Stimulated activated naive CD4-positive, alpha-beta T cell treated with Interleukin-2 at 50 U/mL for 16 hours (primary cell): ENCODE measurements at regions not wholly inside any gene's neighbourhood (a gene's known extent, or its start where the extent isn't known, plus 50 kb on each side); places are given as distances from the start of the nearest gene placed in this dataset.
"Not testable (repeated sequence)": the region's sequence is repeated elsewhere in the genome, so short reads cannot be mapped to it uniquely, and the experiment has no call there.

Experiments
- DNase-seq: peaks from one replicate; lab custom pipeline; 2025; lab: John Stamatoyannopoulos, UW

- DNase-seq: no peak
These were observed 63.2 kb downstream of the NENF start for GRCh38 chr1:212495766-212496494.

GRCh38 chr1:212496682-212497081 lies 64.0 kb downstream of the NENF start:
- DNase-seq: no peak

DNA sequence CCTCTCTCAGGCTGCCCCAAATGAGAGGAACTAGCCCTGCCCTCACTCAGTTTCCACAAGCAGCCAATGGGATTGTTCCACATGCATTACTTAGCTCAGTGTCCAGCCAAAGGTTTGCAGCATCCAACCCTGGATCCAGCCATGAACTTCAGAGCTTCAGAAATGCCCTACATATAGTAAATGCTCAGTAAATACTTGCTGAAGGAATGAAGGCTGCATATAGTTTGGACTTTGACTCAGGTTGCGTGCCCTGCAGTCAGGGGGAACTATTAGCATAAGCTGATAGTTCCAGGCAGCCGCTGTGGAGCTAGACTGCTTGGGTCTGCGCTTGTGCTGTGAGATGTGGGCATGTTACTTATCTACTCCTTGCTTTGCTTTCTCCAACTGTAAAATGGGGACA lies 64.8 kb downstream of the NENF start:
- DNase-seq: no peak

- DNase-seq: no peak
These were observed 65.7 kb downstream of the NENF start for GRCh38 chr1:212498283-212499040.

GRCh38 chr1:212500351-212500750 lies 67.6 kb downstream of the NENF start:
- no peak for DNase-seq

- DNase-seq: no peak
These were observed 68.3 kb downstream of the NENF start for GRCh38 chr1:212500983-212501382.

DNA sequence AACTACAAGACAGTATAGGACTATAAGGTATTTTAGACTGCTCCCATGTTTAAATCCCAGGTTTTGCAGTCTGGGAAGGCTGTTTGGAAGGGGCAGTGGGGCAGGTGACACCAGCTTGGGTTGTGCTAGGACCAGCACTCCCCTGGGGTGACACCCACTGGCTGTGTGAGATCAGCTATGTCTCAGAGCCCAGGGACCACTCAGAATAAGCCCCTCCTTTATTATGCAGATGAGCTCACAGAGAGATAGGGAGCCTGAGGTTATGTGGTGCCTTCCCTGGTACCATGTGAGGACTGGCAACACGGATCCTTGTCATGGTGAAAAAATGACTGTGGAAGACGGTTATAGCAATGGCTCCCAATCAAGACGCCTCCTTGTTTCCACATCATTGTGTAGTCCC lies 71.0 kb downstream of the NENF start:
- no peak for DNase-seq

GRCh38 chr1:212504171-212504803 lies 71.6 kb downstream of the NENF start:
- no peak for DNase-seq

DNA sequence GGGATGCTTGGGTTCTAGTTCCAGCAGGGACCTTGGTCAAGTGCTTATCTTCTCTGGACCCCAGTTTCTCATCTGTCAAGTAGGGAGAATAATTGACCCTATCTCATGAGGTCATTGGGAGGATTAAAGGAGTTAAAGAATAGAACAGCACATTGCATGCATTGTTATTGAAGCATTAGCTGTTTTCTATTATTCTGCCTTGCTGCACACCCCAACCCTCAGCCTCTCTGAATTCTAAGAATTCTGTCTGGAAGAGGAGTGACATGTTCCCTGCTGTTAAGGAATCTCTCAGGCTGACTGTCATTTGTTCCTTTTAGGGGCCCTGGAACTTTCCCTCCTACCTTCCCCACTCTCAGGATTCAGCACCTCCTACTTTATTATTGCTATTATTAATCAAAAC lies 73.9 kb downstream of the NENF start:
- DNase-seq: no peak

DNA sequence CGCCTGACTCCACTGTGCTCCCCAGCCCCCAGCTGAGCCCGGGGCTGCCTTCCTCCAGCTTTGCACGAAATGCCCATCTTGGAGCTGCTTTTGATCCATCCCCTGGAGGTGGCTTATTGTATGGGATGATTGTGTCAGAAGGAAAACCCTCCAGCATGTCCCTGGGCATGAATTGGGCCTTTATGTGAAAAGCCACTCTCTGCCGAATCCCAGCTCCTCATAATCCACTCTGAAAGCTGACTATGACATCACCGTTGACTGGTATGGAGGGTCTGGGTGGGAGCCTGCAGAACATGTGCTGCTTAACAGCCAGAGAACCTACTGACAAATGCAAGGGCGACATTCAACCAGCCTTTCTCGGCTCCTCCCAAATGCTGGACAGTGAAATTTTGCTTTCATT lies 74.6 kb downstream of the NENF start:
- DNase-seq: no peak

GRCh38 chr1:212512816-212513559 lies 80.3 kb downstream of the NENF start:
- DNase-seq: no peak

- no peak for DNase-seq
These were observed 80.9 kb downstream of the NENF start for GRCh38 chr1:212513586-212513985.

DNA sequence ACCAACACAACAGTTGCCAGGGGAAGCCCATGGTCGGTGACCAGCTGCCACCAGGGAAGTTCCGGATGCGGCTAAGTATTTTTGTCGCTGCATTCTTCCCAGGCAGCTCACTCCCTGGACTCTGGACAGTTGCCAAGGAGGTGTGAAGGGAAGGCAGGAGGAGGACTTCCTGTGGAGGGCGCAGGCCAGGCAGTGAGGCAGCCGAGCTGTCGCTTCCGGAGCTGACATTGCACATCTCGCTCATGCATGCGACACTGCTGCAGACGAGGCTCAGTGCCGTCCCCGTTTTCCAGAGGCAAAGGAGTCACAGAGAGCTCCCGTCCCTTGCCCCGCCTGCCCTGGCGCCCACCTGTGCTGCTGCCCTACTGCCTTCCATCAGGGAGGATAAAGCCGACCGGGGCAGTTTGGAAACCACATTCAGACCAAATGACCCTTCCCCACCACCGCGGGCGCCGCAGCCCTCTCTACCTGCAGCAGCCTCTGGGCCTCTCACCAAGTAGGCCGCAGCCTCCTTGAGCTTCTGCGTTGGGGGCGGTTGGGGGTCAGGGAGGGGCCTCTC lies 81.4 kb downstream of the NENF start:
- no peak for DNase-seq

DNA sequence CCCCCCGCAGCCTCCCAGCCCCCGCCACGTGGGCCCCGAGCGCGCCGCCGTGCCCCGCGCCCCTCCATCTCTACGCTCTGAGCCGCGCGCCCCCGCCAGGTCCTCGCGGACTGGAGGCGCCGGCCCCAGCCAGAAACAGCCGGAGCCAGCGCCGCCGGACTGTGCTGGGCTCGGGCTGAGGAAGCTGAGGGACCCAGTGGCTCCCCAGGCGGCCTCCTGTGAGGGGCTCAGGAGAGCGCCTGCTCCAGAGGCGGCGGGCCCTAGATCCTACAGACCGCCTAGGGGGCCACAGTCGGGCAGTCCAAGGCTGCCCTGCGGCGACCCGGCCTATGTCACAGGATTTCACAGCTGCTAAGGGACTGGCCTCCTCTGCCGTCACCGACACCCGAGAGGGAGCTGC lies 82.1 kb downstream of the NENF start:
- no peak for DNase-seq

- no peak for DNase-seq
These were observed 82.6 kb downstream of the NENF start for GRCh38 chr1:212515329-212515760.

- not testable (repeated sequence) for DNase-seq
These were observed 83.3 kb downstream of the NENF start for GRCh38 chr1:212516012-212516411.

GRCh38 chr1:212518188-212519054 lies 85.7 kb downstream of the NENF start:
- no peak for DNase-seq

DNA sequence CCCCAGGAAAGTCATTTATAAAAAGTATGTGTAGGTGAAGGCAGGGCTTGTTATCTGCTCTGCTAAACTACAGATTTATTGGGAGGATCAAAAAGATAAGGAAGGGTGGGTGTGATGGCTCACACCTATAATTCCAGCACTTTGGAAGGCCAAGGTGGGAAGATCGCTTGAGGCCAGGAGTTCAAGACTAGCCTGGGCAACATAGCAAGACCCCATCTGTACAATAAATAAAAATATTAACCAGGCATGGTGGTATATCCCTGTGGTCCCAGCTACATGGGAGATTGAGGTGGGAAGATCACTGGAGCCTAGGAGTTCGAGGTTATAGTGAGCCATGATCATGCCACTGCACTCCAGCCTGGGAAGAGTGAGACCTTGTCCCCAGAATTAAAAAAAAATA lies 86.4 kb downstream of the NENF start:
- DNase-seq: no peak

GRCh38 chr1:212520299-212520698 lies 87.6 kb downstream of the NENF start:
- no peak for DNase-seq

DNA sequence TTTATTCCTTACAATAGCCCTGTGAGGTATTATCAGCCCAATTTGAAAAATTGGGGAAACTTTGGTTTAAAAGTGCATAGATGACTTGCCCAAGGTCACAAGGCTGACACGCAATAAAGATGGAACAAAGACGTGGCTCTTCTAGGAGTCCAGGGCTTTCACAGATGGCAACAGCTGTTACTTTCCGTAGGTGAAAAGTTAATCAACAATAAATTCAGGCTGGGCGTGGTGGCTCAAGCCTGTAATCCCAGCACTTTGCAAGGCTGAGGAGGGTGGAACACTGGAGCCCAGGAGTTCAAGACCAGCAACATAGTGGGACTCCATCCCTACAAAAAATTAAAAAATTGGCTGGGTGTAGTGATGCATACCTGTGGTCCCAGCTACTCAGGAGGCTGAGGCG lies 87.8 kb upstream of the ATF3 start:
- no peak for DNase-seq

GRCh38 chr1:212525479-212526110 lies 83.0 kb upstream of the ATF3 start:
- no peak for DNase-seq
